Kasumi-1 (cell line): ENCODE measurements at regions not wholly inside any gene's neighbourhood (a gene's known extent, or its start where the extent isn't known, plus 50 kb on each side); places are given as distances from the start of the nearest gene placed in this dataset.

Experiments used
- DNase-seq, 2 experiments: peaks; one replicate each; lab custom pipeline; 2025; lab: John Stamatoyannopoulos, UW

GRCh38 chr6:140320081-140321080 lies 945.9 kb upstream of the CITED2 start:
- DNase-seq: peak; percentile 83 to 85

- no peak for DNase-seq
Observed at GRCh38 chr6:140319209-140319608, 944.8 kb upstream of the CITED2 start.

- DNase-seq: no peak
Observed at GRCh38 chr6:140318408-140318807, 944.0 kb upstream of the CITED2 start.

GRCh38 chr6:140317950-140318349 lies 943.5 kb upstream of the CITED2 start:
- DNase-seq: no peak

GRCh38 chr6:140316966-140317365 lies 942.5 kb upstream of the CITED2 start:
- DNase-seq: no peak

GRCh38 chr6:140314682-140315081 lies 940.2 kb upstream of the CITED2 start:
- DNase-seq: no peak

GRCh38 chr6:140311146-140311545 lies 936.7 kb upstream of the CITED2 start:
- no peak for DNase-seq

GRCh38 chr6:140303218-140303949 lies 928.9 kb upstream of the CITED2 start:
- no peak for DNase-seq

GRCh38 chr6:140300331-140300730 lies 925.9 kb upstream of the CITED2 start:
- no peak for DNase-seq

GRCh38 chr6:140289186-140289585 lies 914.7 kb upstream of the CITED2 start:
- no peak for DNase-seq

- no peak for DNase-seq
Observed at GRCh38 chr6:140285998-140286690, 911.7 kb upstream of the CITED2 start.

- no peak for DNase-seq
Observed at GRCh38 chr6:140285471-140285870, 911.0 kb upstream of the CITED2 start.

GRCh38 chr6:140284871-140285270 lies 910.4 kb upstream of the CITED2 start:
- no peak for DNase-seq

GRCh38 chr6:140283197-140283596 lies 908.7 kb upstream of the CITED2 start:
- DNase-seq: no peak

- DNase-seq: no peak
Observed at GRCh38 chr6:140281767-140282166, 907.3 kb upstream of the CITED2 start.

- DNase-seq: no peak
Observed at GRCh38 chr6:140281236-140281635, 906.8 kb upstream of the CITED2 start.

GRCh38 chr6:140276719-140277118 lies 902.3 kb upstream of the CITED2 start:
- DNase-seq: no peak

- no peak for DNase-seq
Observed at GRCh38 chr6:140276133-140276532, 901.7 kb upstream of the CITED2 start.

- no peak for DNase-seq
Observed at GRCh38 chr6:140275725-140276124, 901.3 kb upstream of the CITED2 start.

- no peak for DNase-seq
Observed at GRCh38 chr6:140274548-140274947, 900.1 kb upstream of the CITED2 start.

GRCh38 chr6:140271759-140272377 lies 897.4 kb upstream of the CITED2 start:
- DNase-seq: no peak

GRCh38 chr6:140269591-140270165 lies 895.2 kb upstream of the CITED2 start:
- DNase-seq: no peak
